ENCODE measurements at regions not wholly inside any gene's neighbourhood (a gene's known extent, or its start where the extent isn't known, plus 50 kb on each side); places are given as distances from the start of the nearest gene placed in this dataset.

DNA sequence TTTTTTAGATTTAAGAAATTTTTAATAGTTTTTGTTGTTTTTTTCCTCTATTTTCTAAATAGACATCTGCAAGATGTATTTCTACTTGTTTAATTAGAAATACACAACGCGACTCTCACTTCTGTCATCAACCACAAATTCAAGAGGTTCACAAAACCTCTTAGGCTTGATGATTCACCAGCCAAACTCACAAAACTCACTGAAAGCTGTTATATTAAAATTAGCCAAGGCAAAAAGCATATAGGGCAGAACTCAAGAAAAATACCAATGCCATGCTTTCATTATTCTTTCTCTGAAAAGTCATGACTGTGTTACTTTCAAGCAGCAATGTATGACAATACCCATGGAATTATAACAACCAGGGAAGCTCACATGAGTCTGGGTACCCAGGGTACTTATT, 487.0 kb upstream of the RGS18 start:
- no peak for TF ChIP-seq POLR2AphosphoS5 (IDR thresholded peaks at IDR 0.05; ENCODE audit: borderline replicate concordance, low read depth, low read length)
- TF ChIP-seq EZH2 (IDR thresholded peaks at IDR 0.05): no peak
- TF ChIP-seq FOXP2 (optimal IDR thresholded peaks at IDR 0.05; ENCODE audit: control extremely low read depth, extremely low read length, insufficient read depth): no peak
